Activated CD4-positive, alpha-beta T cell treated with anti-CD3 and anti-CD28 coated beads, Interleukin-2, amount 50 U/mL, for 16 hours (primary cell): ENCODE measurements at regions not wholly inside any gene's neighbourhood (a gene's known extent, or its start where the extent isn't known, plus 50 kb on each side); places are given as distances from the start of the nearest gene placed in this dataset.
A peak's percentile ranks its signal among the peaks of the same experiment; 100 is the strongest.

Experiments used
- DNase-seq: peaks from one replicate; pipeline ENCODE4 v3.0.0-alpha.2; 2020

- DNase-seq = no peak
Observed at GRCh38 chr4:101563126-101563525, 215.8 kb upstream of the PPP3CA start.

DNA sequence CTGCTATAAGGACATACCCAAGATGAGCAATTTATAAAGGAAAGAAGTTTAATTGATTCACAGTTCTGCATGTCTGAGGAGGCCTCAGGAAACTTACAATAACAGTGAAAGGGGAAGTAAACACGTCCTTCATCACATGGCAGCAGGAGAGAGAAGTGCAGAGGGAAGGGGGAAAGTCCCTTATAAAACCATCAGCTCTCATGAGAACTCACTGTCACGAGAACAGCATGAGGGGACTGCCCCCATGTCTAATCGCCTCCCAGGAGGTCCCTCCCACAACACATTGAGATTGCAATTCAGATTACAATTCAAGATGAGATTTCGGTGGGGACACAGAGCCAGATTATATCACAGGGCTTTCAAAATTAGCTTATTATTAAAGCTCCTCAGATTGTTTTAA is 209.5 kb upstream of the PPP3CA start:
- no peak for DNase-seq

- no peak for DNase-seq
Observed at GRCh38 chr4:101555341-101555880, 208.1 kb upstream of the PPP3CA start.

DNA sequence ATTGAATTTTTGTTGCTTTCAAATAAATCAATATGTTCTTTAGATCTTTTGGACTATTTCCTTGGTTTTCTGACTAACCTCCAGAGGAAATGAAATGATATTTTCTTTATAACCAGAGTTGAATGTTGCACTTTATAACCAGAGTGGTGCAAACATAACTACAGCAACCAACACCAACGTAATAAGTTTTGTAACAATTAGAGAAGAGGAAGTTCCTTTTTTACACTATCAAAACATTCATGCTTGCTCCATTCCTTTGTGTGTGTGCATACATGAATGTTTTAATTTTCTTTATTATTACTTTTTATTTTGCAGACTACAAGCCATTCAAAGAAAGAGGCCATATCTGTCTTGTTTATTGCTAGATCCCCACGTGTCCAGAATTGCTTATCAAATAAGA is 193.0 kb upstream of the PPP3CA start:
- DNase-seq = no peak

- no peak for DNase-seq
Observed at GRCh38 chr4:101528526-101528925, 181.2 kb upstream of the PPP3CA start.

DNA sequence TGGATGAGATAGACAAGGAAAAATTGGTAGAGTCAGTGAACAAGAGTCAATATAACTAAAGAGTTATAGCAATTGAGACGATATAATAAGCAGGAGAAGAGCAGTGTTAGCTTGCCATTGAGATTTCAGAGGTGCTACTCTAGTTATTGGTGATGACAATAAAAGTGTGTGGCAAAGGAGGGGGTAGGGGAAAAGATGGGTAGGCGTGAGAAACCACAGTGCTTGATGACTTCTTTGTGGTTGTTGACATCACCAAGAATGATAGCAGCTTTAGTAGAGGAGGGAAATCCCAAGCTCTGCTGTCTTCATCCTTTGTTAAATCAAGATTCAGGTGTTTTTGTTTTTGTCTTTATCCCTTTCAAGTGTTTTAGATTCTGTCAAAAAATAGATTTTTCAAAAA is 179.9 kb upstream of the PPP3CA start:
- peak; percentile 89 for DNase-seq

- DNase-seq = no peak
Observed at GRCh38 chr4:101515566-101515965, 168.2 kb upstream of the PPP3CA start.

GRCh38 chr4:101515099-101515498 is 167.8 kb upstream of the PPP3CA start:
- peak; percentile 6 for DNase-seq

DNA sequence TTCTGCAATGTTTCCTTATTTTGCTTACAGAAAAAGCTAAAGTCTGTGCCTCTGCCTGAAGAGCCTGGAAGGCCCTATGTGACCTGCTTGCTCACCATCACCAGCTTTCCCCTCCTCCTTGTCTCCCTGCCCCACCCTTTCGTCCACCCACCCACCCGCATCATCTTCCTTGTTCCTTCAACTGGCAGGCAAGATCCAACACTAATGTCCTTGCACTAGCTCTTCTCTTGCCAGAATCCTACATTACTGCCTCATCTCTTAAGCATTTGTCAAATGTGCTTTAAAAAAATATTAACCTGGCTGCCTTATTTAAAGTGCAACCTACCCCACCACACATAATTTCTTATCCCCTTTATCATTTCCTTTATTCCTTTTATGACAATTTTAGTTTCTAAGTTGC is 165.1 kb upstream of the PPP3CA start:
- no peak for DNase-seq

- DNase-seq = no peak
Observed at GRCh38 chr4:101501421-101501820, 154.1 kb upstream of the PPP3CA start.

- peak; percentile 1 for DNase-seq
Observed at GRCh38 chr4:101500742-101501141, 153.4 kb upstream of the PPP3CA start.

DNA sequence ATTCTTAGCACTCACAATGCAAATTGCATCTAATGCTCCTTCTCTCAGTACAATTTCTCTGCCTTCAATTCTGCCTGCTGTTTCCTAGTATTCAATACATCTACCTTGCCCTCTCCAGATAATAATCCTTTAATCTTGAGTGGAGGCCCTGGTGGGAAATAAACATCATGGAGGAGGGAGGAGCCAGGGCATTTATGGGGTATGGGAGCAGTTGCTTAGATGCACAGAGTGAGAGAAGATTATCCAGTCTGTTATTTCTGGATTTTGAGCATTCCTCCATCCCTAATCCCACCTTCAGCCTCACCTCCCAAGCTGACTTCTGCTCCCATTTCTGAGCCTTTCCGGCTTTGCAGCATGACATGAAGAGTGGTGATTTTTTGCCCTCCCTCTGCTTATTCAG is 127.9 kb upstream of the PPP3CA start:
- no peak for DNase-seq

GRCh38 chr4:101471201-101471600 is 123.9 kb upstream of the PPP3CA start:
- no peak for DNase-seq

- no peak for DNase-seq
Observed at GRCh38 chr4:101464596-101464995, 117.3 kb upstream of the PPP3CA start.

DNA sequence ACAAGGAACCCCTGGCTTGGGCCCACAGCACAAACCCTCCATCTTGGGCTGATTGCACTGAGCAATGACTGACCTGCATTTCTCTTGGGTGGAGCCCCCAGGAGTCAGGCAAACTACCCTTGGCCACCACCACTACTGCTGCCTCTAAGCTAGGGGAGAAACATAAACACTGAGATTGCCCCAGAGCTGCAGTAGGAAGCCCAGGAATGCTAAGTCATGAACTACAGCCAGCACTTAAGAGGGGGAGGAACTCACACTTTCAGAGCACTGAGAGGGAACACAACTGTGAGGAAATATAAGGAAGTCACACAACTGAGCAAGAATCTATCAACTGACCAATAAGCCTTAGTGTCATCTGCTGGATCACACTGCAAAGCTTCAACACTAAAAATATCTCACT is 111.6 kb upstream of the PPP3CA start:
- DNase-seq = no peak

DNA sequence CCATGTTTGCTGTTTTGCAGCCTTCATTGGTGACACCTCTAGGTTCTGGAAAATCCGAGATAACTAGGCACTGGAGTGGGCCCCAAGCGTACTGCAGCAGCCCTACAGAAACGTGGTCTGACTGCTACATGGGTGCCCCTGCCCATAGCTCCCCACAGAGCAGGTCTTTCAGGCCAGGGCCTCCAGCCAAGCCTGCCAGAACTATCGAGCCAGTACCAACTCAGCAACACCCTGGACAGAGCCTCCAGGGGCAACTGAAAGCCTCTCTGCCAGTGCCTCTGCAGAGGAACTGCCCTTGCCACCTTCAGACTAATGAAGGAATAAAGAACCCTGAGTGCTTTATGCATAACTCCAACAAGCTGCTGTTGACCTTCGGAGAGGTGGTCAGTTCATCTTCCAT is 111.1 kb upstream of the PPP3CA start:
- no peak for DNase-seq

- DNase-seq = no peak
Observed at GRCh38 chr4:101451086-101451485, 103.8 kb upstream of the PPP3CA start.

- no peak for DNase-seq
Observed at GRCh38 chr4:101441446-101441845, 94.1 kb upstream of the PPP3CA start.

DNA sequence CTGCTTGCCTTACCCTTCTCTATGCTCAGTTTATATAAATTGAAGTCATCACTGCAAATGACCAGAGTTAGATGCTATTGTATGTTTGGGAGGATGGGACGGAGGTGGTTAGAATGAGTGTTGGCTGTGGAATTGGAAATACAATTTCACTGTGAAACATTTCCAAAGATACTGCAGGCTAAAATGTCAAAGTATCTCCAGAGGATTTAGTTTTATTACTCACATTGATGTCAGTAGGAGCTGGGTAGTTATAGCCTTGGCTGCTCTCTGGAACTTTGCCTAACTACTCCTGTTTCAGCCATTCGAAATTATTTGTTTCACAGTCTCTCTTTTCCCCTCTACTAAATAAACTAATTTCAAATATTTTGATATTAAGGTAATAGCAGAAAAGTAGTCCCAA is 92.6 kb upstream of the PPP3CA start:
- DNase-seq = no peak

GRCh38 chr4:101421386-101421785 is 74.1 kb upstream of the PPP3CA start:
- DNase-seq = no peak

DNA sequence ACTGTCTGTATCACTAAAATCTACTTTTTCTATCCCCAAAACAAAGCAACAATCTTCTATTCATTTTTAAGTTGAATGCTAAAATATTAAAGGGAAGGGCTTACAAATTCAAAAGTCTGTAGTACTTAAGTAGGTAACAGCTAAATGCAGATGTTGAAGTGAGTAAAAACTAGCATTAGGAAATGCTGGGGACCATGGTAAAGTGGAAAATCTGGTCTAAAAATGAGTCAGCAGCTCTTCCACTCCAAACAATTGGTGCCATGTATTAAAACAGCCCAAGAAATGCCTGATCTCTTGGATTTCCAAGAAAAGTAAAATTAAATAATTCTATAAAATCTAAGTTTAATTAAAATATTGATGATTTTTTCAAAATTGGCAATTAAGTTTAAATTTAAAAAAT is 73.3 kb upstream of the PPP3CA start:
- no peak for DNase-seq

DNA sequence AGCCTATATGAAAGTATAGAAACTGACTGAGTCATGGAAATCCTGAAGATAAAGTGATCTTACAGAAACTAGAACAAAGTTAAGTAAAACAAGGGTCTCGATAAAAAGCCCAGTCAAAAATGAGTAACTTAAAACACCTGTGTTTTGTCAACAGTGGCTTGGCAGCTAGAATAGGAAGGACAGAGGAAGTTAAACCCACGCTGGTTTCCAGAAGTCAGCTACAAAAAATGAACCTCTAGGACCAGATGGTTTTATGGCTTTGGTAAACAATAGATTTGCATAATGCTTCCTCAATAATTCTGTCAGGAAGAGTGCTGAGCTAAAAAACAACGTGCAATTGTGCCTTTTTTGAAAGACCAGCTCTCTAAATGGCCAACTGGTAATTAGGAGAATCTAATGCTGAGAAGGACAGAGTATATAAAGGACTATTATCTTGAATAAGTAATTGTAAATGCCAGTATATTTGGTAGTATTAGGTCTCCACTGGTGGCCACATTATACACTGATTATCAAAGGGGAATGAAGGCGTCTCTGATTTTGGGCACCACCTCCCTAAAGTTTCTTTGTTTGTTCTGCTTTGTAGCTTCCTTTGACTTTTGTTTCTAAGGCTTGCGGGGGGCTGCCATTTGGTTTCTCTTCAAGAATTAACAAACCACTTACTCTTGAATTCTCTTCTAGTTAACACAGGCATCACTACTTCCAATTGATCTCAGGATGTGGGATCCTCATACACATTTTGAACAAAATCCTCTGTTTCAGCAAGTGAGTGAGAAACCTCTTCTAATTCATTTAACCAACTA is 72.2 kb upstream of the PPP3CA start:
- peak; percentile 55 for DNase-seq

GRCh38 chr4:101418466-101418865 is 71.1 kb upstream of the PPP3CA start:
- peak; percentile 10 for DNase-seq

GRCh38 chr4:101418055-101418454 is 70.7 kb upstream of the PPP3CA start:
- peak; percentile 82 for DNase-seq

GRCh38 chr4:101417046-101417445 is 69.7 kb upstream of the PPP3CA start:
- DNase-seq = no peak
